ENCODE measurements at regions not wholly inside any gene's neighbourhood (a gene's known extent, or its start where the extent isn't known, plus 50 kb on each side); places are given as distances from the start of the nearest gene placed in this dataset.
"Not testable (repeated sequence)": the region's sequence is repeated elsewhere in the genome, so short reads cannot be mapped to it uniquely, and the experiment has no call there.

GRCh38 chr5:72587661-72588308, 80.6 kb upstream of the ZNF366 start:
- no peak for DNase-seq

- DNase-seq: no peak
These were observed 79.7 kb upstream of the ZNF366 start for GRCh38 chr5:72586788-72587530.

- no peak for DNase-seq
These were observed 77.3 kb upstream of the ZNF366 start for GRCh38 chr5:72584466-72584865.

- DNase-seq: not testable (repeated sequence)
These were observed 72.1 kb upstream of the ZNF366 start for GRCh38 chr5:72579290-72579689.

GRCh38 chr5:72572236-72572765, 65.1 kb upstream of the ZNF366 start:
- no peak for DNase-seq

- no peak for DNase-seq
These were observed 62.3 kb upstream of the ZNF366 start for GRCh38 chr5:72569408-72569944.

- no peak for DNase-seq
These were observed 59.5 kb upstream of the ZNF366 start for GRCh38 chr5:72566746-72567145.

- DNase-seq: no peak
These were observed 58.5 kb upstream of the ZNF366 start for GRCh38 chr5:72565513-72566289.

- no peak for DNase-seq
These were observed 55.5 kb upstream of the ZNF366 start for GRCh38 chr5:72562717-72563116.

GRCh38 chr5:72561148-72561972, 54.1 kb upstream of the ZNF366 start:
- DNase-seq: no peak

- DNase-seq: no peak
These were observed 52.9 kb upstream of the ZNF366 start for GRCh38 chr5:72559866-72560766.

- DNase-seq: no peak
These were observed 51.2 kb upstream of the ZNF366 start for GRCh38 chr5:72558383-72558782.

GRCh38 chr5:72558046-72558336, 50.8 kb upstream of the ZNF366 start:
- no peak for DNase-seq

GRCh38 chr5:72557167-72558045, 50.2 kb upstream of the ZNF366 start:
- no peak for DNase-seq
